Hematopoietic multipotent progenitor cell (in vitro differentiated cells): ENCODE measurements at regions not wholly inside any gene's neighbourhood (a gene's known extent, or its start where the extent isn't known, plus 50 kb on each side); places are given as distances from the start of the nearest gene placed in this dataset.
"Not testable (repeated sequence)": the region's sequence is repeated elsewhere in the genome, so short reads cannot be mapped to it uniquely, and the experiment has no call there.

Source experiments
- DNase-seq, 3 donors: peaks; one replicate each; pipeline ENCODE4 v3.0.0-alpha.2; 2011 to 2015; ENCODE audit warnings: low read depth in 2 of 3, low spot score in 2 of 3

- DNase-seq = not testable (repeated sequence)
Observed at GRCh38 chr2:110394769-110395168, 77.8 kb downstream of the LIMS4 start.

GRCh38 chr2:110392366-110392765 is 80.2 kb downstream of the LIMS4 start:
- DNase-seq = not testable (repeated sequence)

GRCh38 chr2:110391035-110391418 is 81.6 kb downstream of the LIMS4 start:
- not testable (repeated sequence) for DNase-seq

GRCh38 chr2:110390351-110391034 is 82.1 kb downstream of the LIMS4 start:
- peak in 2 of 3 donors; percentile 0 to 3 for DNase-seq

- DNase-seq = not testable (repeated sequence)
Observed at GRCh38 chr2:110387044-110387443, 85.6 kb downstream of the LIMS4 start.

- DNase-seq = not testable (repeated sequence)
Observed at GRCh38 chr2:110386546-110386945, 86.1 kb downstream of the LIMS4 start.

GRCh38 chr2:110384736-110385119 is 87.9 kb downstream of the LIMS4 start:
- DNase-seq = not testable (repeated sequence)

GRCh38 chr2:110384109-110384735 is 88.4 kb downstream of the LIMS4 start:
- DNase-seq = not testable (repeated sequence)

GRCh38 chr2:110383163-110384048 is 89.2 kb downstream of the LIMS4 start:
- DNase-seq = not testable (repeated sequence)

- DNase-seq = not testable (repeated sequence)
Observed at GRCh38 chr2:110373519-110373918, 99.1 kb downstream of the LIMS4 start.

- not testable (repeated sequence) for DNase-seq
Observed at GRCh38 chr2:110371633-110372032, 101.0 kb downstream of the LIMS4 start.

GRCh38 chr2:110357616-110358015 is 115.0 kb downstream of the LIMS4 start:
- DNase-seq = not testable (repeated sequence)

- DNase-seq = not testable (repeated sequence)
Observed at GRCh38 chr2:110354294-110355018, 118.2 kb downstream of the LIMS4 start.

- DNase-seq = not testable (repeated sequence)
Observed at GRCh38 chr2:110350718-110351117, 121.9 kb downstream of the LIMS4 start.

- DNase-seq = not testable (repeated sequence)
Observed at GRCh38 chr2:110348902-110349301, 123.7 kb downstream of the LIMS4 start.

GRCh38 chr2:110344405-110345035 is 128.1 kb downstream of the LIMS4 start:
- DNase-seq = not testable (repeated sequence)

GRCh38 chr2:110342077-110342476 is 129.7 kb upstream of the MTLN start:
- DNase-seq = not testable (repeated sequence)

- DNase-seq = not testable (repeated sequence)
Observed at GRCh38 chr2:110339126-110339525, 126.8 kb upstream of the MTLN start.

GRCh38 chr2:110338277-110339003 is 126.1 kb upstream of the MTLN start:
- DNase-seq = not testable (repeated sequence)
